GM12865 (cell line): ENCODE measurements at regions not wholly inside any gene's neighbourhood (a gene's known extent, or its start where the extent isn't known, plus 50 kb on each side); places are given as distances from the start of the nearest gene placed in this dataset.

Experiments
- DNase-seq: peaks from one replicate; pipeline ENCODE4 v3.0.0; 2010; ENCODE audit warnings: low read depth
- H3K4me3 ChIP-seq: 2 replicates; pipeline ENCODE4 v1.5.1; 2011; ENCODE audit warnings: mild to moderate bottlenecking, low read depth, low read length, control low read depth
- CTCF ChIP-seq: IDR thresholded peaks from 2 replicates; pipeline ENCODE4 v1.5.1; 2011; ENCODE audit warnings: low read length, control low read depth, low read depth, inconsistent platforms; ENCODE audit not compliant: insufficient read depth; ENCODE audit errors: missing control alignments

- DNase-seq = no peak
- no peak overlapping the region for H3K4me3 ChIP-seq
- no peak for TF ChIP-seq CTCF
These were observed 539.1 kb downstream of the LRFN5 start for GRCh38 chr14:42145766-42146165.

- no peak overlapping the region for H3K4me3 ChIP-seq
- no peak for DNase-seq
- no peak for TF ChIP-seq CTCF
These were observed 536.4 kb downstream of the LRFN5 start for GRCh38 chr14:42143114-42143513.

GRCh38 chr14:42141328-42141727 lies 534.7 kb downstream of the LRFN5 start:
- DNase-seq = no peak
- no peak for TF ChIP-seq CTCF
- H3K4me3 ChIP-seq = no peak overlapping the region

- TF ChIP-seq CTCF = no peak
These were observed 534.2 kb downstream of the LRFN5 start for GRCh38 chr14:42140831-42141279.

GRCh38 chr14:42140001-42140400 lies 533.3 kb downstream of the LRFN5 start:
- TF ChIP-seq CTCF = no peak
- no peak overlapping the region for H3K4me3 ChIP-seq
- no peak for DNase-seq

More at GRCh38 chr14:42140831-42141279, 534.2 kb downstream of the LRFN5 start:
- no peak overlapping the region for H3K4me3 ChIP-seq
- DNase-seq = no peak

- DNase-seq = no peak
- no peak overlapping the region for H3K4me3 ChIP-seq
- no peak for TF ChIP-seq CTCF
These were observed 531.7 kb downstream of the LRFN5 start for GRCh38 chr14:42138406-42138805.

GRCh38 chr14:42130815-42131214 lies 524.1 kb downstream of the LRFN5 start:
- no peak for DNase-seq
- TF ChIP-seq CTCF = no peak
- no peak overlapping the region for H3K4me3 ChIP-seq
